PC-3 (cell line): ENCODE measurements at regions not wholly inside any gene's neighbourhood (a gene's known extent, or its start where the extent isn't known, plus 50 kb on each side); places are given as distances from the start of the nearest gene placed in this dataset.

ENCODE experiments used
- EZH2 ChIP-seq: fragments of 300-600 bp; sonication (generic); IDR thresholded peaks from one replicate; pipeline ENCODE4 v1.6.1; 2017; ENCODE audit warnings: antibody characterized with exemption, mild to moderate bottlenecking, low read length; ENCODE audit not compliant: unreplicated experiment
- EZH2phosphoT487 ChIP-seq: fragments of 300-600 bp; sonication (generic); IDR thresholded peaks from 2 replicates; pipeline ENCODE4 v1.6.1; 2018; ENCODE audit warnings: mild to moderate bottlenecking, antibody characterized with exemption, low read length, borderline replicate concordance
- TF ChIP-seq, protein P1 (sequence below): fragments of 300-600 bp; sonication (generic); conservative IDR thresholded peaks from 2 replicates; pipeline ENCODE4 v1.5.1; 2017; ENCODE audit warnings: antibody characterized with exemption, low read depth, mild to moderate bottlenecking, low read length

DNA sequence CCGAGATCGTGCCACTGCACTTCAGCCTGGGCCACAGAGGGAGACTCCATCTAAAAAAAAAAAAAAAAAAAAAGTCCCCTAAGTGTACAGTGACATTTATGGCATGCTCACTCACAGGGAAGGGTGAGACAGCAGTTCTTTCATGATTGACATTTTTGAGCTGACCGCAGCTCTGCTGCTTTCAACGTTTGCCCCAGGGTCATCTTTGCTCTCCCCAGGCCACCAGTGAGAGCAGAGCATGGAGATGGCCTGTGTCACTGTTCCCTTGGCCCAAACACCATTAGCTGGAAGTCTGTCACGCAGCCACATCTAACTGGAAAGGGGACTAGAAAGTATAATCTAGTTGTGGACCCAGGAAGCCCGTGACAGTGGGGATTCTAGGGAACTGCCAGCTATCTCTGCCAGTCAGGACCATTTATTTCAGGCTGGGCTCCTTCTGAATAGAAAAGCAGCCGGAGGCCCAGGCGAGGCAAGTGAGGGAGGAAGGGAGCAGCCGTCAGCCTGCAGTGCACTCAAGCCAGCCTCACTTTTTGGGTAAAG lies 193.4 kb upstream of the HES1 start:
- TF ChIP-seq, protein P1, sequence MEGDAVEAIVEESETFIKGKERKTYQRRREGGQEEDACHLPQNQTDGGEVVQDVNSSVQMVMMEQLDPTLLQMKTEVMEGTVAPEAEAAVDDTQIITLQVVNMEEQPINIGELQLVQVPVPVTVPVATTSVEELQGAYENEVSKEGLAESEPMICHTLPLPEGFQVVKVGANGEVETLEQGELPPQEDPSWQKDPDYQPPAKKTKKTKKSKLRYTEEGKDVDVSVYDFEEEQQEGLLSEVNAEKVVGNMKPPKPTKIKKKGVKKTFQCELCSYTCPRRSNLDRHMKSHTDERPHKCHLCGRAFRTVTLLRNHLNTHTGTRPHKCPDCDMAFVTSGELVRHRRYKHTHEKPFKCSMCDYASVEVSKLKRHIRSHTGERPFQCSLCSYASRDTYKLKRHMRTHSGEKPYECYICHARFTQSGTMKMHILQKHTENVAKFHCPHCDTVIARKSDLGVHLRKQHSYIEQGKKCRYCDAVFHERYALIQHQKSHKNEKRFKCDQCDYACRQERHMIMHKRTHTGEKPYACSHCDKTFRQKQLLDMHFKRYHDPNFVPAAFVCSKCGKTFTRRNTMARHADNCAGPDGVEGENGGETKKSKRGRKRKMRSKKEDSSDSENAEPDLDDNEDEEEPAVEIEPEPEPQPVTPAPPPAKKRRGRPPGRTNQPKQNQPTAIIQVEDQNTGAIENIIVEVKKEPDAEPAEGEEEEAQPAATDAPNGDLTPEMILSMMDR = no peak
- TF ChIP-seq EZH2 (no peak), EZH2phosphoT487 (no peak)
